A549 (cell line): ENCODE measurements at regions not wholly inside any gene's neighbourhood (a gene's known extent, or its start where the extent isn't known, plus 50 kb on each side); places are given as distances from the start of the nearest gene placed in this dataset.

Experiments
- ATAC-seq, 2 experiments: fragments of 200-7000 bp in 1 of 2; fragments of >200 bp in 1 of 2; cut with Nextera tagmentation in 1 of 2; cut with Tn5 transposase in 1 of 2; 3 replicates each; pipeline versions ENCODE4 v1.8.0 to v1.9.1; 2018 to 2020; ENCODE audit warnings: mild to moderate bottlenecking in 1 of 2, moderate library complexity in 1 of 2
- CTCF ChIA-PET: fragments of 300-600 bp; sonication (Branson Sonifier 250); formaldehyde crosslinking; extraction: SDS; loops from one replicate; lab custom pipeline; 2021; ENCODE audit warnings: antibody characterized with exemption, inconsistent platforms; lab: Yijun Ruan, JAX
- POLR2A ChIA-PET: fragments of 350-600 bp; formaldehyde crosslinking; extraction: SDS; loops from one replicate; lab custom pipeline; 2021; ENCODE audit warnings: antibody characterized with exemption, inconsistent platforms; lab: Yijun Ruan, JAX
- DNase-seq, 2 experiments: peaks; one replicate each; pipeline versions ENCODE4 v3.0.0 to v3.0.0-alpha.2; 2011 to 2016; ENCODE audit warnings: low read depth in 1 of 2, low spot score in 1 of 2
- FAIRE-seq: peaks from 2 replicates; lab custom pipeline; 2011; peaks lifted over from hg19 to GRCh38; lab: Jason Lieb, UNC
- H3K27ac ChIP-seq, 2 experiments: fragments of >200 bp; sonication (Bioruptor Twin); formaldehyde crosslinking; 3 replicates each; pipeline ENCODE4 v1.5.1; 2016 to 2017
- H3K4me1 ChIP-seq: fragments of >200 bp; sonication (Bioruptor Twin); formaldehyde crosslinking; 3 replicates; pipeline ENCODE4 v1.6.1; 2016
- H3K4me2 ChIP-seq: fragments of >200 bp; sonication (Bioruptor Twin); formaldehyde crosslinking; 3 replicates; pipeline ENCODE4 v1.6.1; 2016
- H3K4me3 ChIP-seq: fragments of >200 bp; sonication (Bioruptor Twin); formaldehyde crosslinking; 3 replicates; pipeline ENCODE4 v1.5.1; 2016
- H3K9me3 ChIP-seq: fragments of >200 bp; sonication (Bioruptor Twin); formaldehyde crosslinking; 3 replicates; pipeline ENCODE4 v1.6.1; 2016
- BCL3 ChIP-seq: fragments of >200 bp; sonication (Bioruptor Twin); formaldehyde crosslinking; IDR thresholded peaks from 3 replicates; pipeline ENCODE4 v1.6.1; 2016
- CHD2 ChIP-seq: fragments of 150-350 bp; IDR thresholded peaks from 2 replicates; pipeline ENCODE4 v1.6.1; 2014; ENCODE audit warnings: low read length; ENCODE audit not compliant: partially characterized antibody
- CHD4 ChIP-seq: fragments of 200-600 bp; sonication (generic); IDR thresholded peaks from 2 replicates; pipeline ENCODE4 v1.6.1; 2016; ENCODE audit warnings: antibody characterized with exemption, mild to moderate bottlenecking, borderline replicate concordance
- CTCF ChIP-seq: fragments of >200 bp; sonication (Bioruptor Twin); formaldehyde crosslinking; IDR thresholded peaks from 3 replicates; pipeline ENCODE4 v1.5.1; 2016
- EP300 ChIP-seq, 2 experiments: fragments of >200 bp; sonication (Bioruptor Twin); formaldehyde crosslinking; IDR thresholded peaks; 2 replicates in 1 of 2; 3 replicates in 1 of 2; pipeline ENCODE4 v1.6.1; 2016 to 2017
- ESRRA ChIP-seq: fragments of 150-350 bp; IDR thresholded peaks from 2 replicates; pipeline ENCODE4 v1.6.1; 2014; ENCODE audit warnings: mild to moderate bottlenecking, low read length, borderline replicate concordance
- FOSB ChIP-seq: fragments of 250-450 bp; sonication (Bioruptor Pico); IDR thresholded peaks from 2 replicates; pipeline ENCODE4 v1.5.0; 2020; ENCODE audit warnings: mild to moderate bottlenecking, moderate library complexity
- KDM1A ChIP-seq: fragments of 200-600 bp; sonication (generic); IDR thresholded peaks from 2 replicates; pipeline ENCODE4 v1.6.1; 2016; ENCODE audit warnings: low read depth, mild to moderate bottlenecking
- NFE2L2 ChIP-seq: fragments of 150-350 bp; conservative IDR thresholded peaks from 2 replicates; pipeline ENCODE4 v1.6.1; 2014; ENCODE audit warnings: low read length
- PHF8 ChIP-seq: fragments of 200-600 bp; sonication (generic); IDR thresholded peaks from 2 replicates; pipeline ENCODE4 v1.6.1; 2016; ENCODE audit warnings: low read depth, mild to moderate bottlenecking, antibody characterized with exemption, moderate library complexity, borderline replicate concordance
- REST ChIP-seq: fragments of 200-600 bp; sonication (generic); IDR thresholded peaks from 2 replicates; pipeline ENCODE4 v1.6.1; 2016; ENCODE audit warnings: antibody characterized with exemption, mild to moderate bottlenecking, moderate library complexity
- WGBS: methylation state at CpG from one replicate; pipeline ENCODE4 v1.1.6; 2017; ENCODE audit errors: missing lambda C conversion rate; 5-methylcytosine and 5-hydroxymethylcytosine counted together

GRCh38 chr12:25388183-25388582 lies 137.5 kb upstream of the KRAS start:
- Histone ChIP-seq H3K4me2 (no peak overlapping the region), H3K4me1 (peaks cover 14% of the 10 kb centered on the region; the same call in 2 of the 3 replicates), H3K9me3 (no peaks in the 10 kb centered on the region), H3K4me3 (no peak overlapping the region), H3K27ac (no peak overlapping the region)
- CTCF ChIA-PET, result interaction anchor here (0.8 to 2.2 kb wide), 20 partner anchors 10 to 731 kb away, joined by 3 to 9 read pairs (median 4); partner anchors contain the start of genes DNAI7 and ETFRF1
- no peak for ATAC-seq
- POLR2A ChIA-PET, result interaction anchor here (1.0 to 1.2 kb wide), 2 partner anchors 112 to 397 kb away, joined by 3 to 4 read pairs; no protein-coding TSS in a partner anchor
- DNase-seq, result peak in 1 of 2 experiments; percentile 21
- TF ChIP-seq ESRRA (no peak), PHF8 (no peak), REST (no peak), CHD4 (no peak), FOSB (no peak), EP300 (IDR thresholded peaks at IDR 0.05) (no peak), CTCF (no peak), NFE2L2 (no peak), CHD2 (no peak), BCL3 (no peak)
- FAIRE-seq, result no peak
- 57% methylated on average over 5 of the region's 5 CpGs for WGBS

GRCh38 chr12:25387732-25388050 lies 137.0 kb upstream of the KRAS start:
- no peaks in the 10 kb centered on the region for H3K9me3 ChIP-seq
- H3K4me2 ChIP-seq, result no peak overlapping the region
- TF ChIP-seq CTCF (peak; percentile 17; the same call in 2 of the 3 replicates), KDM1A (no peak)
- CTCF ChIA-PET, result interaction anchor here (0.6 to 2.2 kb wide), 35 partner anchors 9 to 731 kb away, joined by 3 to 11 read pairs (median 3); partner anchors contain the start of genes DNAI7 and ETFRF1
- no peak overlapping the region for H3K4me3 ChIP-seq
- no peak overlapping the region for H3K27ac ChIP-seq
- no peak for FAIRE-seq
- no peak for DNase-seq
- no peak for ATAC-seq
- peaks cover 14% of the 10 kb centered on the region; the same call in 2 of the 3 replicates for H3K4me1 ChIP-seq
- WGBS, result 68% methylated on average over 3 of the region's 3 CpGs
- POLR2A ChIA-PET, result interaction anchor here (0.7 to 1.3 kb wide), 10 partner anchors 40 to 571 kb away, joined by 3 to 5 read pairs (median 4); partner anchors contain the start of gene RASSF8
